HCT116 (cell line): ENCODE measurements at regions not wholly inside any gene's neighbourhood (a gene's known extent, or its start where the extent isn't known, plus 50 kb on each side); places are given as distances from the start of the nearest gene placed in this dataset.

Experiments
- ATAC-seq: fragments of 200-7000 bp; cut with Tn5 transposase; 2 replicates; pipeline ENCODE4 v1.9.1; 2020; ENCODE audit warnings: mild to moderate bottlenecking, moderate library complexity
- BruUV-seq: library from RNA; stranded (reverse); fragments of 400-500 nt; replicated peaks from 2 replicates; lab custom pipeline; 2021; lab: Mats Ljungman, UMichigan
- CTCF ChIA-PET: fragments of 300-600 bp; sonication (Branson Sonifier 250); formaldehyde crosslinking; loops from one replicate; lab custom pipeline; 2021; ENCODE audit warnings: antibody characterized with exemption; lab: Charles Lee
- POLR2A ChIA-PET: fragments of 300-600, 350-600 bp; sonication (Branson Sonifier 250); formaldehyde crosslinking; loops from one replicate; lab custom pipeline; 2021; ENCODE audit warnings: antibody characterized with exemption; lab: Charles Lee
- RAD21 ChIA-PET, 2 experiments: fragments of 300-600 bp; sonication (Branson Sonifier 250); formaldehyde crosslinking; loops; one replicate each; lab custom pipeline; 2023; ENCODE audit warnings: low total read pairs in 2 of 2; ENCODE audit not compliant: uncharacterized antibody in 2 of 2, unreplicated experiment in 2 of 2, low non-redundant PET in 1 of 2; lab: Charles Lee
- DNase-seq: peaks from one replicate; pipeline ENCODE4 v3.0.0-alpha.2; 2010; ENCODE audit warnings: low read depth, low spot score
- H2AFZ ChIP-seq: fragments of 200-600 bp; shearing (Covaris generic), sonication (generic); 2 replicates; pipeline ENCODE4 v1.6.1; 2017; ENCODE audit warnings: low read depth, mixed run types, mixed read lengths, antibody characterized with exemption, low read length; ENCODE audit not compliant: poor library complexity, severe bottlenecking
- H3K27ac ChIP-seq: 2 replicates; pipeline ENCODE4 v1.5.1; 2012; ENCODE audit warnings: low read depth, low read length
- H3K27me3 ChIP-seq: fragments of 200-600 bp; sonication (generic); 2 replicates; pipeline ENCODE4 v1.6.1; 2016; ENCODE audit warnings: mixed run types, low read length, mixed read lengths; ENCODE audit not compliant: insufficient read depth
- H3K36me3 ChIP-seq, 2 experiments: fragments of 200-500 bp in 1 of 2; fragments of 200-600 bp in 1 of 2; sonication (Bioruptor generic) in 1 of 2; sonication (generic) in 1 of 2; 2 replicates each; pipeline versions ENCODE4 v1.5.1 to v1.6.1; 2014 to 2016; ENCODE audit warnings: low read length in 2 of 2, inconsistent platforms in 1 of 2, mixed read lengths in 1 of 2, mixed run types in 1 of 2; ENCODE audit not compliant: insufficient read depth in 2 of 2, control insufficient read depth in 1 of 2
- H3K4me1 ChIP-seq, 2 experiments: fragments of 200-600 bp in 1 of 2; sonication (generic) in 1 of 2; 2 replicates each; pipeline versions ENCODE4 v1.5.1 to v1.6.1; 2012 to 2017; ENCODE audit warnings: low read length in 2 of 2, inconsistent platforms in 1 of 2, mild to moderate bottlenecking in 1 of 2, mixed read lengths in 1 of 2, mixed run types in 1 of 2, moderate library complexity in 1 of 2; ENCODE audit not compliant: insufficient read depth in 2 of 2, control insufficient read depth in 1 of 2
- H3K4me2 ChIP-seq: fragments of 200-600 bp; sonication (generic); 2 replicates; pipeline ENCODE4 v1.6.1; 2017; ENCODE audit warnings: mixed run types, low read length, mixed read lengths
- H3K4me3 ChIP-seq, 2 experiments: fragments of 200-600 bp in 1 of 2; sonication (generic) in 1 of 2; replicated peaks in 1 of 2; 2 replicates each; pipeline ENCODE4 v1.5.1; 2011 to 2016; ENCODE audit warnings: low read length in 2 of 2, control low read depth in 1 of 2, low read depth in 1 of 2, mild to moderate bottlenecking in 1 of 2, mixed read lengths in 1 of 2, mixed run types in 1 of 2
- H3K79me2 ChIP-seq: fragments of 200-600 bp; sonication (generic); 2 replicates; pipeline ENCODE4 v1.6.1; 2017; ENCODE audit warnings: mild to moderate bottlenecking, mixed run types, low read length, moderate library complexity, mixed read lengths; ENCODE audit not compliant: insufficient read depth
- H3K9ac ChIP-seq: fragments of 200-600 bp; sonication (generic); 2 replicates; pipeline ENCODE4 v1.6.1; 2016; ENCODE audit warnings: low read length, mixed read lengths
- H3K9me2 ChIP-seq: fragments of 200-600 bp; sonication (generic), shearing (Covaris generic); 2 replicates; pipeline ENCODE4 v1.6.1; 2017; ENCODE audit warnings: mixed run types, mild to moderate bottlenecking, moderate library complexity; ENCODE audit not compliant: insufficient read depth
- H3K9me3 ChIP-seq, 2 experiments: fragments of 200-500 bp in 1 of 2; fragments of 200-600 bp in 1 of 2; sonication (Bioruptor generic) in 1 of 2; sonication (generic) in 1 of 2; 2 replicates each; pipeline ENCODE4 v1.6.1; 2014 to 2017; ENCODE audit warnings: low read length in 2 of 2, mixed read lengths in 2 of 2, inconsistent platforms in 1 of 2, low read depth in 1 of 2, mild to moderate bottlenecking in 1 of 2, mixed run types in 1 of 2, moderate library complexity in 1 of 2; ENCODE audit not compliant: control insufficient read depth in 1 of 2, insufficient read depth in 1 of 2
- H4K20me1 ChIP-seq: fragments of 200-600 bp; sonication (generic), shearing (Covaris generic); 2 replicates; pipeline ENCODE4 v1.6.1; 2017; ENCODE audit warnings: mixed run types, mild to moderate bottlenecking, moderate library complexity; ENCODE audit not compliant: insufficient read depth
- ATF3 ChIP-seq: IDR thresholded peaks from 2 replicates; pipeline ENCODE4 v1.6.1; 2012
- CBX3 ChIP-seq: IDR thresholded peaks from 2 replicates; pipeline ENCODE4 v1.6.1; 2012; ENCODE audit warnings: low read depth
- CEBPB ChIP-seq: IDR thresholded peaks from 2 replicates; pipeline ENCODE4 v1.6.1; 2012; ENCODE audit warnings: low read depth
- CTCF ChIP-seq, 3 experiments: fragments of 200-600 bp in 1 of 3; sonication (generic) in 1 of 3; IDR thresholded peaks in 2 of 3; conservative IDR thresholded peaks in 1 of 3; 2 replicates each; pipeline ENCODE4 v1.5.1; 2012 to 2017; ENCODE audit warnings: low read depth in 2 of 3, low read length in 2 of 3, antibody characterized with exemption in 1 of 3, borderline replicate concordance in 1 of 3, control low read depth in 1 of 3, mild to moderate bottlenecking in 1 of 3, mixed read lengths in 1 of 3, mixed run types in 1 of 3, moderate library complexity in 1 of 3; ENCODE audit not compliant: insufficient read depth in 1 of 3
- ELF1 ChIP-seq: IDR thresholded peaks from 2 replicates; pipeline ENCODE4 v1.6.1; 2012; ENCODE audit warnings: low read depth, borderline replicate concordance
- EZH2phosphoT487 ChIP-seq: fragments of 200-600 bp; IDR thresholded peaks from 2 replicates; pipeline ENCODE4 v1.6.1; 2018; ENCODE audit warnings: antibody characterized with exemption, borderline replicate concordance
- FOSL1 ChIP-seq: IDR thresholded peaks from 2 replicates; pipeline ENCODE4 v1.6.1; 2012; ENCODE audit warnings: low read depth
- JUND ChIP-seq: IDR thresholded peaks from 2 replicates; pipeline ENCODE4 v1.6.1; 2012
- MAX ChIP-seq: IDR thresholded peaks from 2 replicates; pipeline ENCODE4 v1.6.1; 2012
- POLR2A ChIP-seq: IDR thresholded peaks from 2 replicates; pipeline ENCODE4 v1.7.0; 2011; ENCODE audit warnings: borderline replicate concordance; ENCODE audit not compliant: insufficient read depth, insufficient read length; ENCODE audit errors: extremely low read depth
- POLR2AphosphoS5 ChIP-seq: IDR thresholded peaks from 2 replicates; pipeline ENCODE4 v1.6.1; 2011; ENCODE audit warnings: mild to moderate bottlenecking, low read depth, low read length, moderate library complexity
- RAD21 ChIP-seq: IDR thresholded peaks from 2 replicates; pipeline ENCODE4 v1.6.1; 2012; ENCODE audit warnings: low read depth, mild to moderate bottlenecking
- REST ChIP-seq: IDR thresholded peaks from 2 replicates; pipeline ENCODE4 v1.6.1; 2012; ENCODE audit warnings: low read depth
- SIN3A ChIP-seq: IDR thresholded peaks from 2 replicates; pipeline ENCODE4 v1.6.1; 2012; ENCODE audit warnings: low read depth
- YY1 ChIP-seq: IDR thresholded peaks from 2 replicates; pipeline ENCODE4 v1.6.1; 2011; ENCODE audit warnings: low read length, low read depth, moderate library complexity, mild to moderate bottlenecking; ENCODE audit not compliant: insufficient replicate concordance; ENCODE audit errors: extremely low read depth
- ZFX ChIP-seq: fragments of 450-650 bp; IDR thresholded peaks from 2 replicates; pipeline ENCODE4 v1.6.1; 2017
- ZNF274 ChIP-seq: fragments of 200-500 bp; sonication (Bioruptor generic); IDR thresholded peaks from 2 replicates; pipeline ENCODE4 v1.6.1; 2014; ENCODE audit warnings: mild to moderate bottlenecking, low read depth, low read length, inconsistent platforms
- intact Hi-C: fragments of 100-400 bp; cut with micrococcal nuclease; formaldehyde crosslinking; loops from 2 replicates; pipeline ENCODE4 v1.10.0; 2022

- no peaks in the 10 kb centered on the region for H3K9me2 ChIP-seq
- H4K20me1 ChIP-seq: no peaks in the 10 kb centered on the region
- H3K27me3 ChIP-seq: no peaks in the 10 kb centered on the region
- ATAC-seq (no peak), DNase-seq (no peak)
- ChIA-PET CTCF (no interaction called here), POLR2A (interaction anchor here (0.6 kb wide), 1 partner anchor 140 kb away, joined by 3 read pairs; no protein-coding TSS in a partner anchor), RAD21 (no interaction called here)
- no peaks in the 10 kb centered on the region for H3K4me1 ChIP-seq
- intact Hi-C loops: no loop called here
- no peak overlapping the region for H2AFZ ChIP-seq
- no TSS peak for BruUV-seq
- no peak overlapping the region for H3K27ac ChIP-seq
- no peaks in the 10 kb centered on the region for H3K9me3 ChIP-seq
- no peaks in the 10 kb centered on the region for H3K36me3 ChIP-seq
- no peak overlapping the region for H3K4me3 ChIP-seq
- TF ChIP-seq POLR2AphosphoS5 (no peak), POLR2A (no peak), ZFX (no peak), CTCF (IDR thresholded peaks at IDR 0.05 in 2 of 3, conservative IDR thresholded peaks at IDR 0.05 in 1 of 3; ENCODE audit: borderline replicate concordance in 1 of 3, insufficient read depth in 1 of 3, low read depth in 2 of 3, low read length in 2 of 3) (no peak), ATF3 (no peak), ZNF274 (no peak)
- H3K4me2 ChIP-seq: no peak overlapping the region
- H3K79me2 ChIP-seq: no peaks in the 10 kb centered on the region
- H3K9ac ChIP-seq: no peak overlapping the region
Measured at GRCh38 chr2:139769633-139770032, 989.4 kb upstream of the NXPH2 start.

GRCh38 chr2:139763705-139764104 is 983.5 kb upstream of the NXPH2 start:
- Histone ChIP-seq H3K4me1 (no peaks in the 10 kb centered on the region), H4K20me1 (no peaks in the 10 kb centered on the region), H3K4me2 (no peak overlapping the region), H3K27me3 (no peaks in the 10 kb centered on the region), H3K79me2 (no peaks in the 10 kb centered on the region), H3K4me3 (no peak overlapping the region), H3K9me2 (no peaks in the 10 kb centered on the region; the same call in 1 of the 2 replicates), H3K27ac (no peak overlapping the region), H2AFZ (no peak overlapping the region), H3K9ac (no peak overlapping the region), H3K9me3 (no peaks in the 10 kb centered on the region), H3K36me3 (no peaks in the 10 kb centered on the region)
- intact Hi-C loops: no loop called here
- ChIA-PET CTCF (no interaction called here), RAD21 (no interaction called here), POLR2A (no interaction called here)
- no peak for DNase-seq
- BruUV-seq: no TSS peak
- no peak for ATAC-seq
- TF ChIP-seq FOSL1: no peak
- TF ChIP-seq ELF1: no peak
- TF ChIP-seq SIN3A: no peak
- TF ChIP-seq JUND: no peak
- no peak for TF ChIP-seq REST
- TF ChIP-seq YY1: no peak
- TF ChIP-seq MAX: no peak
- TF ChIP-seq EZH2phosphoT487: no peak
- TF ChIP-seq CEBPB: no peak
- no peak for TF ChIP-seq CBX3
- TF ChIP-seq RAD21: no peak
- TF ChIP-seq ATF3: no peak
